Esophagus squamous epithelium (tissue), 5 donors: ENCODE measurements at regions not wholly inside any gene's neighbourhood (a gene's known extent, or its start where the extent isn't known, plus 50 kb on each side); places are given as distances from the start of the nearest gene placed in this dataset.

Experiments used
- DNase-seq: peaks from one replicate; lab custom pipeline; 2025; lab: John Stamatoyannopoulos, UW
- H3K27ac ChIP-seq, 4 donors: fragments of 200-600 bp; sonication (generic); one replicate each; pipeline ENCODE4 v1.5.1; 2016 to 2019; ENCODE audit warnings: mild to moderate bottlenecking in 1 of 4
- H3K27me3 ChIP-seq, 4 donors: fragments of 200-600 bp; sonication (generic); 1 replicate in 3 of 4; 2 replicates in 1 of 4; pipeline versions ENCODE4 v1.5.1 to v1.6.0; 2017 to 2021; ENCODE audit warnings: antibody characterized with exemption in 1 of 4
- H3K36me3 ChIP-seq, 3 donors: fragments of 200-600 bp; sonication (generic); one replicate each; pipeline ENCODE4 v1.5.1; 2016 to 2019
- H3K4me1 ChIP-seq, 3 donors: fragments of 200-600 bp; sonication (generic); one replicate each; pipeline ENCODE4 v1.5.1; 2017 to 2019
- H3K4me3 ChIP-seq, 4 donors: fragments of 200-600 bp; sonication (generic); 1 replicate in 3 of 4; 2 replicates in 1 of 4; pipeline ENCODE4 v1.5.1; 2016 to 2019; ENCODE audit warnings: mild to moderate bottlenecking in 2 of 4, moderate library complexity in 1 of 4
- H3K9me3 ChIP-seq, 3 donors: fragments of 200-600 bp; sonication (generic); one replicate each; pipeline ENCODE4 v1.5.1; 2016 to 2019
- POLR2A ChIP-seq, 4 donors: fragments of 450-650 bp; IDR thresholded peaks; one replicate each; pipeline ENCODE4 v1.6.1; 2017; ENCODE audit warnings: antibody characterized with exemption in 4 of 4, mild to moderate bottlenecking in 4 of 4, moderate library complexity in 3 of 4
- WGBS, 2 donors: methylation state at CpG; one replicate each; pipeline ENCODE4 v1.1.5; 2018; 5-methylcytosine and 5-hydroxymethylcytosine counted together
- intact Hi-C: fragments of 100-400 bp; cut with DNase I; formaldehyde crosslinking; loops from one replicate; pipeline ENCODE4 v1.15.0; 2022
- TF ChIP-seq, protein P1 (sequence below), 6 experiments: fragments of 450-650 bp in 4 of 6; fragments of 200-600 bp in 2 of 6; sonication (generic) in 2 of 6; IDR thresholded peaks; one replicate each; pipeline ENCODE4 v1.5.1; 2016 to 2019; ENCODE audit warnings: antibody characterized with exemption in 6 of 6, mild to moderate bottlenecking in 4 of 6, moderate library complexity in 4 of 6
- donor health status: DM: yes; HTN: yes; CAD: no.

DNA sequence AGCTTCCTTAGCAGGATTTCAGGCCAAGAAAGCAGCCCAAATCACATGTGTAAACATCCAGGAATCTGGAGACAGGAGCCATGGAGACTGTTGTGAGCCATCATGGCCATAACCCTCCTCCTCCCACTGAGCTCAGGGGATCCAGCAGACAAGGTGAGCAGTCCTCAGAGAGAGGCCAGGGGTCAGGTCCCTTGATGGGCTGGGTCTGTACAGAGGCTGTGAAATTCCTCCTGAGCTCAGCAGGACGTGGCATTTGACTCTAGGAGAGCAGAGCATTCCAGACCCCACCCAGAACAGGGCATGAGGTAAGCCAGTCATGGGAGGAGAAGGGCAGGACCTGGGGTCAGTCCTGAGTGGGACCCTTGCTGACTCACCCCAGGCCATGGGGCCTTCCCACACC, 67.0 kb upstream of the ACAN start:
- DNase-seq: no peak
- TF ChIP-seq POLR2A (IDR thresholded peaks at IDR 0.05): no peak
- TF ChIP-seq, protein P1, sequence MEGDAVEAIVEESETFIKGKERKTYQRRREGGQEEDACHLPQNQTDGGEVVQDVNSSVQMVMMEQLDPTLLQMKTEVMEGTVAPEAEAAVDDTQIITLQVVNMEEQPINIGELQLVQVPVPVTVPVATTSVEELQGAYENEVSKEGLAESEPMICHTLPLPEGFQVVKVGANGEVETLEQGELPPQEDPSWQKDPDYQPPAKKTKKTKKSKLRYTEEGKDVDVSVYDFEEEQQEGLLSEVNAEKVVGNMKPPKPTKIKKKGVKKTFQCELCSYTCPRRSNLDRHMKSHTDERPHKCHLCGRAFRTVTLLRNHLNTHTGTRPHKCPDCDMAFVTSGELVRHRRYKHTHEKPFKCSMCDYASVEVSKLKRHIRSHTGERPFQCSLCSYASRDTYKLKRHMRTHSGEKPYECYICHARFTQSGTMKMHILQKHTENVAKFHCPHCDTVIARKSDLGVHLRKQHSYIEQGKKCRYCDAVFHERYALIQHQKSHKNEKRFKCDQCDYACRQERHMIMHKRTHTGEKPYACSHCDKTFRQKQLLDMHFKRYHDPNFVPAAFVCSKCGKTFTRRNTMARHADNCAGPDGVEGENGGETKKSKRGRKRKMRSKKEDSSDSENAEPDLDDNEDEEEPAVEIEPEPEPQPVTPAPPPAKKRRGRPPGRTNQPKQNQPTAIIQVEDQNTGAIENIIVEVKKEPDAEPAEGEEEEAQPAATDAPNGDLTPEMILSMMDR (IDR thresholded peaks at IDR 0.05): no peak
- Histone ChIP-seq H3K4me3 (no peak overlapping the region), H3K27ac (no peak overlapping the region), H3K36me3 (no peaks in the 10 kb centered on the region), H3K27me3 (peaks cover 0 to 37% (median 0%) of the 10 kb centered on the region in 4 donors), H3K4me1 (no peaks in the 10 kb centered on the region), H3K9me3 (no peaks in the 10 kb centered on the region)
- 0 to 14% methylated on average over 1 of the region's 1 CpG for WGBS, 2 donors
- intact Hi-C loops: no loop called here

DNA sequence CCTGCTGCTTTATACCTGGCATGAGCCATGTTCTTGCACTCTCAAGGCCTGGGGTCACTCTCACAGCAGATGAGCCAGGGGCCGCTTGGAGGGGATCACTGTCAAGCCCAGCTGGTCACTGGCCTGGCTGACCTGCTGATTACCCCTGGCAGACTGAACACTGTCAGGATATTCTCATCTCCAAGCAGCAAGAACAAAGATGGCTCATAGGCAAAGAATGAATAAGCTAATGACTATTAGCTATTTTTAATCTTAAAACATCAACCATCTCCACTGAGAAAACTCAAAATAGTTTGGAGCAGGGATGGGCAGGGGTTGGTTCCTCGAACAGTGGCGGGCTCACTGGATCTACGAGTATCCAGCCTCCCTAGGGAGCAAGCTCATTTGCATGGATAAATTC, 64.4 kb upstream of the ACAN start:
- no peak overlapping the region for H3K27ac ChIP-seq
- no peak overlapping the region for H3K4me3 ChIP-seq
- TF ChIP-seq POLR2A (IDR thresholded peaks at IDR 0.05): no peak
- TF ChIP-seq, protein P1 (IDR thresholded peaks at IDR 0.05): no peak
- no peaks in the 10 kb centered on the region for H3K9me3 ChIP-seq
- no peak for DNase-seq
- WGBS, 2 donors: 56 to 58% methylated on average over 3 of the region's 4 CpGs
- H3K36me3 ChIP-seq: no peaks in the 10 kb centered on the region
- H3K4me1 ChIP-seq: no peaks in the 10 kb centered on the region
- peaks cover 0 to 53% (median 0%) of the 10 kb centered on the region in 4 donors for H3K27me3 ChIP-seq
- intact Hi-C loops: no loop called here

DNA sequence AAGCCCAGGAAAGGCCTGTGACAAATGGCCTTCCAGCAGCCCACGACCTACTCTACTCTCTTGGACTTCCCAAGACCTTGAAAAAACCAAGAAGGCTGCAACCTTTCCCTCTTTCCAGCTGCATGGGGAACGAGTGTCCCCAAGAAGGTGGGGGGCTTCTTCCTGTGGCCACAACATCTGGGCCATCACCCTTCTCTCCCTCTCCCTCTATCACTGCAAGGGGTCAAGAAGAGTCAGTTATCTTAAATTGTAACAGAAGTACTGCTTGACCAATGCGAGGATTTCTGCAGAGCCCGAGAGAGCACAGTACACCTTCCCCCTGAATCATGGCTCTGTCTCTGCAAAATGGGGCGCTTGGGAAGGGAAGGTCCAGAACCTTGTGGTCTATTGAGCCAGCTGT, 63.7 kb upstream of the ACAN start:
- H3K4me1 ChIP-seq: no peaks in the 10 kb centered on the region
- TF ChIP-seq POLR2A (IDR thresholded peaks at IDR 0.05): no peak
- TF ChIP-seq, protein P1 (IDR thresholded peaks at IDR 0.05): no peak
- H3K27ac ChIP-seq: no peak overlapping the region
- H3K36me3 ChIP-seq: no peaks in the 10 kb centered on the region
- H3K27me3 ChIP-seq: peaks cover 0 to 56% (median 0%) of the 10 kb centered on the region in 4 donors
- DNase-seq: no peak
- WGBS, 2 donors: 64 to 76% methylated on average over 4 to 5 of the region's 5 CpGs
- no peaks in the 10 kb centered on the region for H3K9me3 ChIP-seq
- intact Hi-C loops: no loop called here
- H3K4me3 ChIP-seq: no peak overlapping the region

DNA sequence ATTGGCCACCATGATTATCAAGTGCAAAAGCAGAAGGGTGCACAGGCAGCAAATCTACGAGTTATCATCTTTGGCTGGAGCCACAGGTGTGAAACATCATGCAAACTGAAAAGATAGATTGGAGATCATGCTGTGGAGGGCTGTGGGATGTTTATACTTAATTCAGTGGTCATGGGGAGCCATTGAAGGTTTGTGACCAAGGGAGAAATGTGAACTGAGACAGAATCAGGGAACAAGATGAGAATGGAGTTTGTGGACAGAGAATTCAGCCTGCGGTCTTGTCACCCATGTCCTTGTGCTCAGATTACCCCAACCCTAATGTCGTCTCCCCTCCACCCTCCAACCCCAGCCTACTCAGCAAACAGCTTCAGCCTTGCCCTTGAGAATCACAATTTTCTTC, 62.9 kb upstream of the ACAN start:
- Histone ChIP-seq H3K36me3 (no peaks in the 10 kb centered on the region), H3K27me3 (peaks cover 0 to 59% (median 0%) of the 10 kb centered on the region in 4 donors), H3K9me3 (no peaks in the 10 kb centered on the region), H3K4me3 (no peak overlapping the region), H3K27ac (no peak overlapping the region), H3K4me1 (no peaks in the 10 kb centered on the region)
- TF ChIP-seq POLR2A (IDR thresholded peaks at IDR 0.05): no peak
- TF ChIP-seq, protein P1 (IDR thresholded peaks at IDR 0.05): no peak
- WGBS, 2 donors: 63 to 76% methylated on average over 3 of the region's 3 CpGs
- intact Hi-C loops: no loop called here
- DNase-seq: no peak

DNA sequence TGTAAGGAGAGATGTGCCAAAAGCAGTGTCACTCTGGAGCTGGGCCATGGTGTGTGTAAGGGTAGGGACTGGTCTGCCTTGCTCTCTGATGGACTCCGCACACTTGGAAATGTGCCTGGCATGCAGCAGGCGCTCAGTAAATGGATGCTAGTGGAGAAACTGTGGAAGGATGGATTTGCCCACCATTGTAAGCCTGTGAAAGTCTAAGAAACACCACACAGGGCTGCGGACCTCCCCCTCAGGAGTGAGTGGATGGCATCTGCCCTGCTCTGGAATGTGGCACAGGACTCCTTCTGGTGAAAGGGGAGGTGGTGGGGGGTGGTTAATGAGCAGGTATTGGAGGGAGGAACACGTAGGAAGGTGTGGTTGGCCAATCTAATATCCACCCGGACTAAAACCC, 62.2 kb upstream of the ACAN start:
- WGBS, 2 donors: 77 to 88% methylated on average over 4 of the region's 5 CpGs
- Histone ChIP-seq H3K9me3 (no peaks in the 10 kb centered on the region), H3K27me3 (peaks cover 0 to 59% (median 0%) of the 10 kb centered on the region in 4 donors), H3K27ac (no peak overlapping the region), H3K4me3 (no peak overlapping the region), H3K4me1 (no peaks in the 10 kb centered on the region), H3K36me3 (no peaks in the 10 kb centered on the region)
- TF ChIP-seq, protein P1 (IDR thresholded peaks at IDR 0.05): no peak
- no peak for TF ChIP-seq POLR2A (IDR thresholded peaks at IDR 0.05)
- intact Hi-C loops: no loop called here
- DNase-seq: no peak
